HepG2 (cell line): ENCODE measurements at regions not wholly inside any gene's neighbourhood (a gene's known extent, or its start where the extent isn't known, plus 50 kb on each side); places are given as distances from the start of the nearest gene placed in this dataset.

Experiments
- ATAC-seq: fragments of 200-7000 bp; cut with Tn5 transposase; 3 replicates; pipeline ENCODE4 v1.9.1; 2020; ENCODE audit warnings: mild to moderate bottlenecking, moderate library complexity
- BruUV-seq: library from RNA; stranded (reverse); fragments of 400-500 nt; replicated peaks from 2 replicates; lab custom pipeline; 2021; lab: Mats Ljungman, UMichigan
- CTCF ChIA-PET: fragments of 300-600 bp; formaldehyde crosslinking; extraction: SDS; loops from one replicate; lab custom pipeline; 2021; ENCODE audit warnings: low total read pairs, inconsistent platforms, low intra/inter-chr PET ratio; lab: Yijun Ruan, JAX
- POLR2A ChIA-PET: fragments of 350-600 bp; sonication (Branson Sonifier 250); formaldehyde crosslinking; loops from one replicate; lab custom pipeline; 2020; ENCODE audit warnings: antibody characterized with exemption, inconsistent platforms; lab: Yijun Ruan, JAX
- DNase-seq: peaks from one replicate; pipeline ENCODE4 v3.0.0-alpha.2; 2015; ENCODE audit warnings: low spot score
- FAIRE-seq: peaks from 3 replicates; lab custom pipeline; 2011; peaks lifted over from hg19 to GRCh38; lab: Jason Lieb, UNC
- H2AFZ ChIP-seq: one replicate; pipeline ENCODE4 v1.6.1; 2011; ENCODE audit warnings: low read length, inconsistent platforms
- H3K27ac ChIP-seq: fragments of 300-600 bp; 3 replicates; pipeline ENCODE4 v1.8.0; 2011; ENCODE audit warnings: mixed run types, mild to moderate bottlenecking, mixed read lengths, low read length, inconsistent platforms; ENCODE audit not compliant: insufficient read depth; ENCODE audit errors: extremely low read length
- H3K27me3 ChIP-seq, 2 experiments: fragments of 200-600 bp in 1 of 2; 2 replicates in 1 of 2; 3 replicates in 1 of 2; pipeline versions ENCODE4 v1.6.0 to v1.8.0; 2011; ENCODE audit warnings: low read length in 2 of 2, mild to moderate bottlenecking in 2 of 2, moderate library complexity in 2 of 2, inconsistent platforms in 1 of 2; ENCODE audit not compliant: insufficient read depth in 2 of 2, control insufficient read depth in 1 of 2
- H3K36me3 ChIP-seq, 2 experiments: fragments of 200-600 bp in 1 of 2; replicated peaks in 1 of 2; 2 replicates in 1 of 2; 3 replicates in 1 of 2; pipeline versions ENCODE4 v1.5.1 to v1.8.0; 2011; ENCODE audit warnings: low read length in 2 of 2, inconsistent platforms in 1 of 2; ENCODE audit not compliant: insufficient read depth in 2 of 2, control insufficient read depth in 1 of 2
- H3K4me1 ChIP-seq: 2 replicates; pipeline ENCODE4 v1.5.1; 2012; ENCODE audit warnings: low read length, inconsistent platforms; ENCODE audit not compliant: insufficient read depth
- H3K4me2 ChIP-seq: 2 replicates; pipeline ENCODE4 v1.6.0; 2011; ENCODE audit warnings: low read depth, low read length, inconsistent platforms
- H3K4me3 ChIP-seq, 3 experiments: fragments of 200-600 bp in 1 of 3; sonication (generic), shearing (Covaris generic) in 1 of 3; replicated peaks in 1 of 3; 2 replicates each; pipeline ENCODE4 v1.5.1; 2011 to 2016; ENCODE audit warnings: low read length in 3 of 3, inconsistent platforms in 2 of 3, low read depth in 2 of 3, mild to moderate bottlenecking in 2 of 3, control low read depth in 1 of 3, mixed read lengths in 1 of 3; ENCODE audit not compliant: insufficient read depth in 1 of 3
- H3K79me2 ChIP-seq: one replicate; pipeline ENCODE4 v1.6.1; 2011; ENCODE audit warnings: low read length, inconsistent platforms; ENCODE audit not compliant: insufficient read depth
- H3K9ac ChIP-seq: 2 replicates; pipeline ENCODE4 v1.6.0; 2011; ENCODE audit warnings: mild to moderate bottlenecking, low read depth, low read length, inconsistent platforms; ENCODE audit not compliant: insufficient read depth
- H3K9me3 ChIP-seq: 2 replicates; pipeline ENCODE4 v1.5.1; 2012; ENCODE audit warnings: mild to moderate bottlenecking, low read length
- H4K20me1 ChIP-seq: 2 replicates; pipeline ENCODE4 v1.6.0; 2011; ENCODE audit warnings: inconsistent platforms, mild to moderate bottlenecking, low read length, moderate library complexity; ENCODE audit not compliant: insufficient read depth
- ATAD3A ChIP-seq: sonication (generic); formaldehyde crosslinking; IDR thresholded peaks from 2 replicates; pipeline ENCODE4 v1.4.0; 2020; ENCODE audit warnings: missing genetic modification reagents
- ATF7-NPFF ChIP-seq: sonication (generic); formaldehyde crosslinking; IDR thresholded peaks from 2 replicates; pipeline ENCODE4 v1.8.1; 2023; ENCODE audit warnings: mild to moderate bottlenecking, low read depth, missing genetic modification reagents, moderate library complexity
- CCDC6 ChIP-seq: sonication (generic); formaldehyde crosslinking; IDR thresholded peaks from 2 replicates; pipeline ENCODE4 v1.8.1; 2022; ENCODE audit warnings: mild to moderate bottlenecking, missing genetic modification reagents, moderate library complexity
- FOXK2 ChIP-seq: fragments of 450-650 bp; IDR thresholded peaks from 2 replicates; pipeline ENCODE4 v1.6.1; 2016
- GATAD2A ChIP-seq: IDR thresholded peaks from 2 replicates; pipeline ENCODE4 v1.6.1; 2016
- JUN ChIP-seq: sonication (generic); formaldehyde crosslinking; IDR thresholded peaks from 2 replicates; pipeline ENCODE4 v1.4.0; 2020; ENCODE audit warnings: mild to moderate bottlenecking, missing genetic modification reagents
- PRMT3 ChIP-seq: sonication (generic); formaldehyde crosslinking; IDR thresholded peaks from 2 replicates; pipeline ENCODE4 v1.8.1; 2022; ENCODE audit warnings: low read depth, mild to moderate bottlenecking, moderate library complexity, missing genetic modification reagents, borderline replicate concordance
- STAG1 ChIP-seq: sonication (generic); formaldehyde crosslinking; IDR thresholded peaks from 2 replicates; pipeline ENCODE4 v1.4.0; 2020; ENCODE audit warnings: missing genetic modification reagents
- TFDP2 ChIP-seq: sonication (generic); formaldehyde crosslinking; IDR thresholded peaks from 2 replicates; pipeline ENCODE4 v1.4.0; 2020; ENCODE audit warnings: missing genetic modification reagents
- XRCC5 ChIP-seq: fragments of 200-400 bp; formaldehyde crosslinking; optimal IDR thresholded peaks from 2 replicates; pipeline ENCODE3; 2017; ENCODE audit warnings: mild to moderate bottlenecking, low read length
- ZBTB1 ChIP-seq: sonication (generic); formaldehyde crosslinking; IDR thresholded peaks from 2 replicates; pipeline ENCODE4 v1.4.0; 2020; ENCODE audit warnings: missing genetic modification reagents, borderline replicate concordance
- ZBTB43 ChIP-seq: sonication (generic); formaldehyde crosslinking; conservative IDR thresholded peaks from 2 replicates; pipeline ENCODE4 v1.4.0; 2020; ENCODE audit warnings: missing genetic modification reagents
- ZIK1 ChIP-seq: sonication (generic); formaldehyde crosslinking; IDR thresholded peaks from 2 replicates; pipeline ENCODE4 v1.5.0; 2020; ENCODE audit warnings: mild to moderate bottlenecking, low read depth, missing genetic modification reagents, borderline replicate concordance
- ZNF44 ChIP-seq: sonication (generic); formaldehyde crosslinking; IDR thresholded peaks from 2 replicates; pipeline ENCODE4 v1.5.1; 2020; ENCODE audit warnings: mild to moderate bottlenecking, missing genetic modification reagents
- ZNF503 ChIP-seq: sonication (generic); formaldehyde crosslinking; IDR thresholded peaks from 2 replicates; pipeline ENCODE4 v1.4.0; 2020; ENCODE audit warnings: missing genetic modification reagents
- ZNF598 ChIP-seq: sonication (generic); formaldehyde crosslinking; IDR thresholded peaks from 2 replicates; pipeline ENCODE4 v1.5.1; 2020; ENCODE audit warnings: mild to moderate bottlenecking, missing genetic modification reagents, borderline replicate concordance
- ZNF800 ChIP-seq: sonication (generic); formaldehyde crosslinking; IDR thresholded peaks from 2 replicates; pipeline ENCODE4 v1.4.0; 2020; ENCODE audit warnings: missing genetic modification reagents
- ZUFSP ChIP-seq: sonication (generic); formaldehyde crosslinking; IDR thresholded peaks from 2 replicates; pipeline ENCODE4 v1.9.0; 2021; ENCODE audit warnings: missing genetic modification reagents, mild to moderate bottlenecking, borderline replicate concordance
- WGBS: methylation state at CpG from one replicate; pipeline ENCODE4 v1.1.6; 2017; ENCODE audit warnings: low lambda C conversion rate; 5-methylcytosine and 5-hydroxymethylcytosine counted together
- in situ Hi-C: cut with HindIII; loops from 2 replicates; pipeline ENCODE4 v1.10.0; 2017; ENCODE audit warnings: low pct_unique_long_range_greater_than_20kb; ENCODE audit not compliant: extremely low pct_ligation_motif_present
- intact Hi-C: fragments of 100-400 bp; cut with micrococcal nuclease; formaldehyde crosslinking; loops from one replicate; pipeline ENCODE4 v1.10.0; 2022; ENCODE audit not compliant: unreplicated experiment

- 35% methylated on average over 1 of the region's 1 CpG for WGBS
- no peaks in the 10 kb centered on the region for H3K79me2 ChIP-seq
- no peak overlapping the region for H3K4me2 ChIP-seq
- no peak overlapping the region for H2AFZ ChIP-seq
- intact Hi-C loops (no loop called here), in situ Hi-C loops (no loop called here)
- H3K4me3 ChIP-seq: no peak overlapping the region
- H3K27me3 ChIP-seq: no peaks in the 10 kb centered on the region
- H4K20me1 ChIP-seq: no peaks in the 10 kb centered on the region
- no peak for ATAC-seq
- H3K9me3 ChIP-seq: no peaks in the 10 kb centered on the region
- DNase-seq: no peak
- BruUV-seq: no TSS peak
- CTCF ChIA-PET: no interaction called here
- no peaks in the 10 kb centered on the region for H3K4me1 ChIP-seq
- no peaks in the 10 kb centered on the region for H3K36me3 ChIP-seq
- no peak for FAIRE-seq
- H3K9ac ChIP-seq: no peak overlapping the region
- TF ChIP-seq XRCC5 (no peak), FOXK2 (no peak), CCDC6 (CRISPR knock-in tag) (no peak), ZNF503 (CRISPR knock-in tag) (no peak), PRMT3 (CRISPR knock-in tag) (no peak), ATAD3A (CRISPR knock-in tag) (no peak), ATF7-NPFF (CRISPR knock-in tag) (no peak), ZNF44 (CRISPR knock-in tag) (no peak), ZUFSP (no peak), ZBTB1 (CRISPR knock-in tag) (no peak), STAG1 (CRISPR knock-in tag) (no peak), TFDP2 (CRISPR knock-in tag) (no peak), GATAD2A (CRISPR knock-in tag) (no peak), ZNF800 (CRISPR knock-in tag) (no peak), JUN (CRISPR knock-in tag) (no peak), ZBTB43 (CRISPR knock-in tag) (no peak), ZNF598 (CRISPR knock-in tag) (no peak), ZIK1 (no peak)
- TF ChIP-seq, all 625 proteins: peak for 0
- H3K27ac ChIP-seq: no peak overlapping the region
- POLR2A ChIA-PET: no interaction called here
Measured at GRCh38 chr5:104375345-104375744, 812.8 kb upstream of the NUDT12 start.
